Spleen (tissue), 7 donors: ENCODE measurements at regions not wholly inside any gene's neighbourhood (a gene's known extent, or its start where the extent isn't known, plus 50 kb on each side); places are given as distances from the start of the nearest gene placed in this dataset.
"Not testable (repeated sequence)": the region's sequence is repeated elsewhere in the genome, so short reads cannot be mapped to it uniquely, and the experiment has no call there.

Experiments used
- CTCF ChIP-seq, 11 experiments: fragments of 200-600 bp in 7 of 11; fragments of 450-650 bp in 4 of 11; sonication (generic) in 4 of 11; IDR thresholded peaks in 8 of 11; conservative IDR thresholded peaks in 3 of 11; 1 replicate in 7 of 11; 2 replicates in 4 of 11; pipeline versions ENCODE4 v1.4.0 to v1.8.0; 2016 to 2021; ENCODE audit warnings: antibody characterized with exemption in 11 of 11, inconsistent platforms in 4 of 11, mild to moderate bottlenecking in 1 of 11
- POLR2A ChIP-seq, 3 donors: fragments of 450-650 bp; IDR thresholded peaks; one replicate each; pipeline ENCODE4 v1.5.1; 2017; ENCODE audit warnings: antibody characterized with exemption in 3 of 3, mild to moderate bottlenecking in 1 of 3
- POLR2AphosphoS5 ChIP-seq, 3 donors: sonication (generic); formaldehyde crosslinking; IDR thresholded peaks; one replicate each; pipeline ENCODE4 v1.5.1; 2017; ENCODE audit warnings: antibody characterized with exemption in 3 of 3
- donor health status: DM: no; HTN: no; CAD: no; lungs with moderate emphysema.
- donor health status: DM: no; HTN: no; CAD: no.
- donor health status: DM: no; HTN: no; CAD: no.

- not testable (repeated sequence) for TF ChIP-seq CTCF (IDR thresholded peaks at IDR 0.05 in 8 of 11, conservative IDR thresholded peaks at IDR 0.05 in 3 of 11); POLR2AphosphoS5 (IDR thresholded peaks at IDR 0.05); POLR2A (IDR thresholded peaks at IDR 0.05)
These were observed 129.6 kb downstream of the CRYBB2 start for GRCh38 chr22:25348996-25349395.
